Activated CD4-positive, alpha-beta T cell treated with anti-CD3 and anti-CD28 coated beads, Interleukin-2, amount 50 U/mL, for 48 hours (primary cell): ENCODE measurements at regions not wholly inside any gene's neighbourhood (a gene's known extent, or its start where the extent isn't known, plus 50 kb on each side); places are given as distances from the start of the nearest gene placed in this dataset.

Experiments used
- DNase-seq, 2 experiments: peaks; one replicate each; pipeline ENCODE4 v3.0.0-alpha.2; 2020

- no peak for DNase-seq
Measured at GRCh38 chr15:68871507-68871906, 50.8 kb upstream of the ANP32A start.

- DNase-seq, result no peak
Measured at GRCh38 chr15:68874788-68875187, 54.1 kb upstream of the ANP32A start.

GRCh38 chr15:68875377-68876116 lies 54.8 kb upstream of the SPESP1 start:
- DNase-seq, result peak; percentile 94 to 95

- DNase-seq, result no peak
Measured at GRCh38 chr15:68877626-68878025, 52.7 kb upstream of the SPESP1 start.

- DNase-seq, result no peak
Measured at GRCh38 chr15:68880382-68880781, 49.9 kb upstream of the SPESP1 start.
